ENCODE measurements at regions not wholly inside any gene's neighbourhood (a gene's known extent, or its start where the extent isn't known, plus 50 kb on each side); places are given as distances from the start of the nearest gene placed in this dataset.

DNA sequence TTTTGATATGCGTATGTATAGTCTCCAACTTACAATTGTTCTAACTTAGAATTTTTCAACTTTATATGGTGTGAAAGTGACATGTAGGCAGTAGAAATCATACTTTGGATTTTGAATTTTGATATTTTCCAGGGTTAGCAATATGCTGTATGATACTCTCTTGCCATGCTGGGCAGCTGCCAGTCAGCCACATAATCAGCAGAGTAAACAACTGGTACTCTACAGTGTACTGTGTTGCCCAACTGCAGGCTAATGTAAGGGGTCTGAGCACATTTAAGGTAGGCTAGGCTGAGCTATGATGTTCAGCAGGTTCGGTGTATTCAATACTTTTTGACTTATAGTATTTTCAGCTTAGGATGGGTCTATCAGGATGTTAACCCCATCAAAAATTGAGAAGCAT lies 52.0 kb upstream of the RYK start:
- DNase-seq (ENCODE audit: missing footprints) = no peak
- ATAC-seq = no peak
- intact Hi-C loops (cut with DNase I) = no loop called here

DNA sequence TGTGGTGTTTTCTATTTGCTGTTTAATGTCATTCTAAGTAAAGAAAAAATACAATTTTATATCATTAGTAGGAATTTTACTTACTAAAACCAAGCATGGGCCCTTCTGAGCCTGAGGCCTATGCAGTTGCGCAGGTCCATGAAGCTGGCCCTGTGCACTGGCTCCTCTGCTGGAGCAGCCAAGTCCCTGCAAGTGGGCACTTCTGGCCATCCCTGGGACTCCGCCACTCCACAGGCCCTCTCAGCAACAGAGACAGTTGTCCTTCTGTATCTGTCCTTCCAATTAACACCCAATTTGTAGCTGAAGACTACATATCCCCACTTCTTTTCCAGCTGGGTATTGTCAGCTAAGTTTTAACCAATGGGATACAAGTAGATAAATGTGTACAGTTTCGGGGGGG lies 49.9 kb upstream of the RYK start:
- intact Hi-C loops (cut with DNase I) = no loop called here
- ATAC-seq = peak; percentile 73
- no peak for DNase-seq (ENCODE audit: missing footprints)
